ENCODE measurements at regions not wholly inside any gene's neighbourhood (a gene's known extent, or its start where the extent isn't known, plus 50 kb on each side); places are given as distances from the start of the nearest gene placed in this dataset.

DNA sequence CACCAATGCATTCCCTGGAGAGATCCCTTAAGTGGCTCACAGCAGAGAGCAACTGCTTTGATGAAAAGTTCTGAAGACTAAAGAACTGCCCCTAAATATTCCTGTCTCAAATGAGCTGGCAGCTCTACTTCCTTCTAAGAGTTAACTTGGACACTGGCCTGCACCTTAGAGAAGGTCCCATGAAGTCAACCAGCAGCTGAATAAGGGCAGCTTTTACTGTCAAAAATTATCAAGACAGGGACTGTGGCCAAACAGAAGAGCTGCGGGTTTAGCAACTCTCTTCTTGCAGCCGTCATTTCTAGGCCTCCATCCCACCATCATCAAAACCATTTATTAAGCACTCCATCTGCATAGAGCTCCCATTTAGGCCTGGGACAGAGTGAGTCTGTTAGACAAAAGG, 491.1 kb upstream of the TSHZ3 start:
- TF ChIP-seq POLR2A (IDR thresholded peaks at IDR 0.05), result no peak
- TF ChIP-seq POLR2AphosphoS5 (IDR thresholded peaks at IDR 0.05), result no peak

Measured in gastroesophageal sphincter (tissue), 2 donors.